K562 (cell line): ENCODE measurements at regions not wholly inside any gene's neighbourhood (a gene's known extent, or its start where the extent isn't known, plus 50 kb on each side); places are given as distances from the start of the nearest gene placed in this dataset.

Experiments used
- RBM39 ChIP-seq: fragments of 200-400 bp; formaldehyde crosslinking; optimal IDR thresholded peaks from 2 replicates; pipeline ENCODE3; 2018; ENCODE audit warnings: low read depth, low read length
- SMARCC2 ChIP-seq: fragments of 450-650 bp; IDR thresholded peaks from 2 replicates; pipeline ENCODE4 v1.6.1; 2017; ENCODE audit warnings: antibody characterized with exemption, moderate library complexity, mild to moderate bottlenecking, low read depth
- ZNF121 ChIP-seq: sonication (generic); formaldehyde crosslinking; conservative IDR thresholded peaks from 2 replicates; pipeline ENCODE4 v1.8.0; 2022; ENCODE audit warnings: missing genetic modification reagents

DNA sequence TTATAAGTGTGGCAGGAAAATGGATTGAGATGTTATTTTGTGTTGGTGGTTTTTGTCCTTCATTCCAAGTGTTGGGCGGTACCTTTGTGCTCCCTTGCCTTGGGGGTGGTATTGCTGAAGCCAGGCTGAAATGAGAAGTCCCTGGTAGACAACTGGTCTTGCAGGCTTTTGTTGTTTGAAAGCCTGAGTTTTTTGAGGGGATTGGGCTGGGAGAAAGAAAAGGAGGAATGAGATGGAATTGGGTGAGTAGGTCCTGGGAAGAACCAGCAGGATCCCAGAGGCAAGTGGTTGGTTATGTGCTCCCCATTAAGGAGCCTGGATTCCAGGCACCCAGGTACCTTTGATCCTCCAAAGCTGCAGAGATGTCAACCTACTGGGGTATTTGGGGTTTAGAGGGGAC is 93.7 kb upstream of the SLC2A1 start:
- no peak for TF ChIP-seq SMARCC2
- no peak for TF ChIP-seq ZNF121
- TF ChIP-seq RBM39: no peak
